Bronchial epithelial cell (primary cell): ENCODE measurements at regions not wholly inside any gene's neighbourhood (a gene's known extent, or its start where the extent isn't known, plus 50 kb on each side); places are given as distances from the start of the nearest gene placed in this dataset.
A peak's percentile ranks its signal among the peaks of the same experiment; 100 is the strongest.
"Not testable (repeated sequence)": the region's sequence is repeated elsewhere in the genome, so short reads cannot be mapped to it uniquely, and the experiment has no call there.

Source experiments
- DNase-seq: peaks from one replicate; pipeline ENCODE4 v3.0.0-alpha.2; 2010; ENCODE audit warnings: low read depth
- FAIRE-seq: peaks from 2 replicates; lab custom pipeline; 2011; peaks lifted over from hg19 to GRCh38; lab: Jason Lieb, UNC
- H3K27me3 ChIP-seq: 2 replicates; pipeline ENCODE4 v1.5.1; 2011; ENCODE audit warnings: low read length; ENCODE audit not compliant: control insufficient read depth, insufficient read depth
- H3K36me3 ChIP-seq: 2 replicates; pipeline ENCODE4 v1.5.1; 2011; ENCODE audit warnings: low read length; ENCODE audit not compliant: control insufficient read depth, insufficient read depth
- H3K4me3 ChIP-seq: 2 replicates; pipeline ENCODE4 v1.5.1; 2011; ENCODE audit warnings: mild to moderate bottlenecking, low read depth, low read length, control low read depth
- TF ChIP-seq, protein P1 (sequence below): IDR thresholded peaks from 2 replicates; pipeline ENCODE4 v1.5.1; 2011; ENCODE audit warnings: mild to moderate bottlenecking, moderate library complexity, low read length, control low read depth, inconsistent platforms; ENCODE audit not compliant: insufficient read depth, severe bottlenecking

DNA sequence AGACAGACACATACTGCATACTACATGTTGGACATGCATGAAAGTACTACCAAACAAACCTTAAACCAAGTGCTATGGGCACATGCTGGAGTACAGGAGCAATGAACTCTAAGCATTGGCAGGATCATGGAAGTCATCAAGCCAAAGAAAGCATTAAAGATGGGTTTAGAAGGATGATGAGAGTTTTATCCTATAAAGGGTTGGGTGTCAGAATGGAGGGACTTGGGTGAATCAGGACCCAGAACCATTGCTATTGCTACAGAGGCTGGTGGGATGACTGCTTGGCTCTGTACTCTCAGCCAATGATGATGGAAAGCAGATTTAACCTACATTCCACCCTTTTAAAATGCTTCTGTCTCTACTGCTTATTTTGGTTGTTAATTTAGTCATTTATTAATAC lies 233.9 kb upstream of the EDA2R start:
- Histone ChIP-seq H3K27me3 (no peaks in the 10 kb centered on the region), H3K4me3 (no peak overlapping the region), H3K36me3 (no peaks in the 10 kb centered on the region)
- FAIRE-seq (no peak), DNase-seq (no peak)
- TF ChIP-seq, protein P1, sequence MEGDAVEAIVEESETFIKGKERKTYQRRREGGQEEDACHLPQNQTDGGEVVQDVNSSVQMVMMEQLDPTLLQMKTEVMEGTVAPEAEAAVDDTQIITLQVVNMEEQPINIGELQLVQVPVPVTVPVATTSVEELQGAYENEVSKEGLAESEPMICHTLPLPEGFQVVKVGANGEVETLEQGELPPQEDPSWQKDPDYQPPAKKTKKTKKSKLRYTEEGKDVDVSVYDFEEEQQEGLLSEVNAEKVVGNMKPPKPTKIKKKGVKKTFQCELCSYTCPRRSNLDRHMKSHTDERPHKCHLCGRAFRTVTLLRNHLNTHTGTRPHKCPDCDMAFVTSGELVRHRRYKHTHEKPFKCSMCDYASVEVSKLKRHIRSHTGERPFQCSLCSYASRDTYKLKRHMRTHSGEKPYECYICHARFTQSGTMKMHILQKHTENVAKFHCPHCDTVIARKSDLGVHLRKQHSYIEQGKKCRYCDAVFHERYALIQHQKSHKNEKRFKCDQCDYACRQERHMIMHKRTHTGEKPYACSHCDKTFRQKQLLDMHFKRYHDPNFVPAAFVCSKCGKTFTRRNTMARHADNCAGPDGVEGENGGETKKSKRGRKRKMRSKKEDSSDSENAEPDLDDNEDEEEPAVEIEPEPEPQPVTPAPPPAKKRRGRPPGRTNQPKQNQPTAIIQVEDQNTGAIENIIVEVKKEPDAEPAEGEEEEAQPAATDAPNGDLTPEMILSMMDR: no peak

DNA sequence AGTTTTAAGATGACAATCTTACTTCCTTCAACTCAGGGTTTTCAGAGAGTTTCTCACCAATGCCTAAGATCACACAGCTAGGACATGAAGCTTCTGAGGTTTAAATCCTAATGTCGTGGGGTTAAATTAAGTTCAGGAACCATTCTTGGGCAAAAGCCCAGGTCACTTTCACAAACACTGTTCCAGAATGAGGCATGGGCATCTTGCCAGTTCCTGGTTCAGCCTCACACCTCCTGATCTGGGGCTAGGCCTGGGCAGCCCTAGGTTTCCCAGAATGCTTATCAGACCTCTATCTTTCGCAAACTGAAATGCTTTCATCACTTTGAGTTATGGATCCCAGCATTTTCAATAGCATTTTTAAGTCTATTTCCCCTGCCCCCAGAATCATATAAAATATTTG lies 224.8 kb upstream of the EDA2R start:
- TF ChIP-seq, protein P1: no peak
- H3K27me3 ChIP-seq: no peaks in the 10 kb centered on the region
- H3K36me3 ChIP-seq: no peaks in the 10 kb centered on the region
- no peak for FAIRE-seq
- DNase-seq: no peak
- no peak overlapping the region for H3K4me3 ChIP-seq

DNA sequence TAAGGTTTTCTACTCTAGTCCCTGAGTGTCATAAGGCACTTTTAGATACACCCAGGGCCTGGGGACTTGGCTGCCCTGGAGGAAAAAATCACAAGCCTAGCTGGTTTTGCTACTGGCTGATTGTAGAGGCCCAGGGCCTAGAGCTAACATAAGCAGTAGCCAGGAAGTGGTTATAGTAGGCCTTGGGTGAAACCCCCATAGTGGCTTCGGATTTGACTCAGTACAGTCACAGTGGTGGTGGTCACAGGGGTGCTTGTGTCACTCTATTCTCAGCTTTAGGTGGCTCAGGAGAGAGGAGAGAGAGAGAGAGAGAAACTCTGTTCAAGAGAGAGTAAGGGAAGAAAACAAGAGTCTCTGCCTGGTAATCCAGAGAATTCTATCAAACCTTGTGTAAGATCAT lies 194.5 kb upstream of the EDA2R start:
- no peaks in the 10 kb centered on the region for H3K27me3 ChIP-seq
- TF ChIP-seq, protein P1: no peak
- H3K4me3 ChIP-seq: no peak overlapping the region
- no peaks in the 10 kb centered on the region for H3K36me3 ChIP-seq
- DNase-seq (no peak), FAIRE-seq (no peak)

DNA sequence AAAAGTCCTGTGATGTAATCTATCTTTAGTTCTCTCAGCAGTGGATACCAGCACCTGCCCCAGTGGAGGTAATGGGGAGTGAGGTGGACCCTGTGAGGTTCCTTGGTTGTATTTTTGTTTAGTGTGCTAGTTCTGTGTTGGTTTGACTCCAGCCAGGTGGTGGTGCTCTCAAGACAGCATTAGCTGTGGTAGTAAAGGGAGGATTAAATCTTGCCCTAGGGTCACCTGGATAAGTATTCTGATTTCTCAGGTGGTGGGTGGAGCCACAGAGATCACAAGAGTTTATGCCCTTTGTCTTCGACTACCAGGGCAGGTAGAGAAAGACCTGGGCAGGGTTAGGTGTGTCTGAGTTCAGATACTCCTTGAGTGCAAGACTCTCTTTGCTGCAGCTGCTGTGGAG lies 176.3 kb upstream of the EDA2R start:
- Histone ChIP-seq H3K36me3 (no peaks in the 10 kb centered on the region), H3K27me3 (no peaks in the 10 kb centered on the region), H3K4me3 (no peak overlapping the region)
- DNase-seq (no peak), FAIRE-seq (peak; percentile 7)
- TF ChIP-seq, protein P1: no peak

DNA sequence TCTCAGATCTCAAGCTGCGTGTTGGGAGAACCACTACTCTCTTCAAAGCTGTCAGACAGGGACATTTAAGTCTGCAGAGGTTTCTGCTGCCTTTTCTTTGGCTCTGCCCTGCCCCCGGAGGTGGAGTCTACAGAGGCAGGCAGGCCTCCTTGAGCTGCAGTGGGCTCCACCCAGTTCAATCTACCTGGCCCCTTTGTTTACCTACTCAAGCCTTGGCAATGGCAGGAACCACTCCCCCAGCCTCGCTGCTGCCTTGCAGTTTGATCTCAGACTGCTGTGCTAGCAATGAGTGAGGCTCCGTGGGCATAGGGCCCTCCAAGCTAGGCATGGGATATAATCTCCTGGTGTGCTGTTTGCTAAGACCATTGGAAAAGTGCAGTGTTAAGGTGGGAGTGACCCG lies 155.6 kb upstream of the EDA2R start:
- not testable (repeated sequence) for H3K36me3 ChIP-seq, H3K4me3 ChIP-seq, DNase-seq, FAIRE-seq, H3K27me3 ChIP-seq

DNA sequence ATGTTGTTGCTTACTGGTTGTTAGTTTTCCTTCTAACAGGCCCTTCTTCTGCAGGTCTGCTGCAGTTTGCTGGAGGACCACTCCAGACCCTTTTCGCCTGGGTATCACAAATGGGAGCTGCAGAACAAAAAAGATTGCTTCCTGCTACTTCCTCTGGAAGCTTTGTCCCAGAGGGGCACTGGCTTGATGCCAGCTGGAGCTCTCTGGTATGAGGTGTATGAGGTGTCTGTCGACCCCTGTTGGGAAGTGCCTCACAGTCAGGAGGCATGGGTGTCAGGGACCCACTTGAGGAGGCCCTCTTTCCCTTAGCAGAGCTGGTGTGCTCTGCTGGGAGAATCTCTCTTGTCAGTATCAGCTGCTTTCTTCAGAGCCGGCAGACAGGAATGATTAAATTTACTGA lies 127.4 kb upstream of the EDA2R start:
- TF ChIP-seq, protein P1: no peak
- no peaks in the 10 kb centered on the region for H3K36me3 ChIP-seq
- no peak overlapping the region for H3K4me3 ChIP-seq
- DNase-seq: no peak
- no peaks in the 10 kb centered on the region for H3K27me3 ChIP-seq
- FAIRE-seq: no peak

DNA sequence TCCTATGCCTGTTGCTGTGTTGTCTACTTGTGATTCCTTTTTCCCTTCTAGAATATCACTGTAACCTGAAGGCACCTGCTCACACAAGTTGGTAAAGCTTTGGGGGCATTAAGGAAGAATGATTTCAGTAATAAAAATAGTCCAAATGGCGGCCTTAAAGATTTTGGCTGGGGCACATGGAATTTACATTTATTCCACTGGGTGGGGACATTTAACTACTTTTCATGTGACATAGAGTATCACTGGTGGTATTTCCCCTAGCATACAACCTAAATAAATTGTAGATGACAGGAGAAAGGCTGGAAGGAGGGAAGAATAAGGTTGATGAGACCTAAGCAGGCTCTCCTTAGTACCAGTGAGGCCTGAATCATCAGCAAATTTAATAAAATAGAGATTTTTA lies 121.8 kb upstream of the EDA2R start:
- no peak for FAIRE-seq
- DNase-seq: peak; percentile 0
- Histone ChIP-seq H3K4me3 (no peak overlapping the region), H3K27me3 (no peaks in the 10 kb centered on the region), H3K36me3 (no peaks in the 10 kb centered on the region)
- TF ChIP-seq, protein P1: no peak
